Keratinocyte (primary cell): ENCODE measurements at regions not wholly inside any gene's neighbourhood (a gene's known extent, or its start where the extent isn't known, plus 50 kb on each side); places are given as distances from the start of the nearest gene placed in this dataset.

ENCODE experiments used
- EZH2 ChIP-seq: IDR thresholded peaks from one replicate; pipeline ENCODE4 v1.6.1; 2012; ENCODE audit warnings: inconsistent platforms, mild to moderate bottlenecking, low read length, moderate library complexity
- TF ChIP-seq, protein P1 (sequence below), 3 experiments: IDR thresholded peaks in 1 of 3; conservative IDR thresholded peaks in 1 of 3; optimal IDR thresholded peaks in 1 of 3; 2 replicates in 2 of 3; 3 replicates in 1 of 3; pipeline versions ENCODE3 to v1.5.1; 2011; ENCODE audit warnings: low read length in 3 of 3, mild to moderate bottlenecking in 3 of 3, moderate library complexity in 2 of 3, control low read depth in 1 of 3, inconsistent platforms in 1 of 3; ENCODE audit not compliant: insufficient read depth in 2 of 3; ENCODE audit errors: extremely low read depth in 1 of 3

DNA sequence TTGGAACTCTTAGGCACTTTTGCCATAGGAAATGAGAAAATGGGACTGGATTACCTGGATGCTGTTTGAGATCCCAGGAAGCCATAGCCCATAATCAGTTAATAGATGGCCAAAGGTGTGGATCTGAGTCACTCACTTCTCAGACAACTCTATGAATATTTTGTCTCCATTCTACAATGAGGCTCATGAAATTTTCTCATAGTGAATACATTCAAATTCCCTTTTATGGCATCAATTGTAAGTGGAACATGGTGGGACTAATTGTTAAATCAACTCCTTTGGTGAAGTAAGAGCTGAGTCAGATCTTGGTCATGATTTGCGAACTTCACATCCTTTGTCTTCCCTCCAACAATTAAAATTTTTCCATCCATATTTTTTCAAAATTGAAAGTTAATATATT is 222.1 kb downstream of the ARL4A start:
- TF ChIP-seq EZH2: no peak
- TF ChIP-seq, protein P1, sequence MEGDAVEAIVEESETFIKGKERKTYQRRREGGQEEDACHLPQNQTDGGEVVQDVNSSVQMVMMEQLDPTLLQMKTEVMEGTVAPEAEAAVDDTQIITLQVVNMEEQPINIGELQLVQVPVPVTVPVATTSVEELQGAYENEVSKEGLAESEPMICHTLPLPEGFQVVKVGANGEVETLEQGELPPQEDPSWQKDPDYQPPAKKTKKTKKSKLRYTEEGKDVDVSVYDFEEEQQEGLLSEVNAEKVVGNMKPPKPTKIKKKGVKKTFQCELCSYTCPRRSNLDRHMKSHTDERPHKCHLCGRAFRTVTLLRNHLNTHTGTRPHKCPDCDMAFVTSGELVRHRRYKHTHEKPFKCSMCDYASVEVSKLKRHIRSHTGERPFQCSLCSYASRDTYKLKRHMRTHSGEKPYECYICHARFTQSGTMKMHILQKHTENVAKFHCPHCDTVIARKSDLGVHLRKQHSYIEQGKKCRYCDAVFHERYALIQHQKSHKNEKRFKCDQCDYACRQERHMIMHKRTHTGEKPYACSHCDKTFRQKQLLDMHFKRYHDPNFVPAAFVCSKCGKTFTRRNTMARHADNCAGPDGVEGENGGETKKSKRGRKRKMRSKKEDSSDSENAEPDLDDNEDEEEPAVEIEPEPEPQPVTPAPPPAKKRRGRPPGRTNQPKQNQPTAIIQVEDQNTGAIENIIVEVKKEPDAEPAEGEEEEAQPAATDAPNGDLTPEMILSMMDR (optimal IDR thresholded peaks at IDR 0.05 in 1 of 3, IDR thresholded peaks at IDR 0.05 in 1 of 3, conservative IDR thresholded peaks at IDR 0.05 in 1 of 3; ENCODE audit: extremely low read depth in 1 of 3, insufficient read depth in 2 of 3, low read length in 3 of 3): no peak
